Activated CD4-positive, alpha-beta T cell treated with anti-CD3 and anti-CD28 coated beads, Interleukin-2, amount 50 U/mL, for 16 hours (primary cell): ENCODE measurements at regions not wholly inside any gene's neighbourhood (a gene's known extent, or its start where the extent isn't known, plus 50 kb on each side); places are given as distances from the start of the nearest gene placed in this dataset.

Experiments used
- DNase-seq: peaks from one replicate; pipeline ENCODE4 v3.0.0-alpha.2; 2020

DNA sequence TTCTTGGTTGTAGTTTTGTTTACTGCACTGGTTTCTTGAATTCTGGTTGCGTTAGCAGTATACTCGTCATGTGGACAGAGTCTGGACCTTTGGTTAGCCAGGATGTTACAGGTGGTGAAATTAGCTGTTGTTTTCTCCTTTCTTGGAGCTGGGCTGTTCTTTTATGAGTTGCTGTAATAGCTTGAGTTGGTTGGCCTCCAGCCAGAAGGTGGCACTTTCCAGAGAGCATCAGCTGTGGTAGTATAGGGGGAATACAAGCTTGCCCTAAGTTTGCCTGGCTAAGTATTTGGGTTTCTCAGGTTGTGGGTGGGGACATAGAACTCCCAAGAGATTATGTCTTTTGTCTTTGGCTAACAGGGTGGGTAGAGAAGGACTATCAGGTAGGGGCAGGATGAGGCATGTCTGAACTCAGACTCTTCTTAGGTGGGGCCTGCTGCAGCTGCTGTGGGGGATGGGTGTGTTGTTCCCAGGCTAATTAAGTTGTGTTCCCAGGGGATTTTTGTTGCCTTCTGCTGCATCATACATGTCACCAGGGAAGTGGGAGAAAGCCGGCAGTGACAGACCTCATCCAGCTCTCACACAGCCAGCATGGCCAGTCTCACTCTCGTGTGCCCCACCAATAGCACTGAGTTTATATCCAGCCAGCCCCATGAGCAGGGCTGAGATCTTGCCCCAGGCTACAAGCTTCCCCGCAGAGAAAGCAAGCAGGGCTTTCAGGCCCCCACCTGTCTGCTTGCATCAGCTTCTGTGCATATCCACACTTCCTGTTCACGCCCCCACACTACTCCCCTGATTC lies 246.7 kb upstream of the TPK1 start:
- no peak for DNase-seq

DNA sequence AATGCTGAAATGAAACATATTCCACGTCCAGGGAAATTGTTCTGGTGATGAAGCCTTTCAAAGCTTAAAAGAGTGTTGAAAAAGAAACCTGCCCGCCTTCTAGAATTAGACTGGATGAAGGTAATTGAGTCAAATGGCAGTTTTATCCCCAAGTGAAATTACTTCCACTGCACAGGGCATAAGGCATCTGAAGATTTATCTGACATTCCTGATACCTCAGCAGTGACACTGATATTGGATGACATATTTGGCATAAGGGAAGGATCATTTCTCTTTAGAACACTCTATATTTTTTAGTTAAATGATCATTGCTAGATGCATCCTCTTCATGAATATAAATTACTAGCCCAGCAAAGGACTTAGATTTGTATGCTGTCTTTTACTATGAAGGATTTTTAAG lies 229.6 kb upstream of the TPK1 start:
- no peak for DNase-seq

DNA sequence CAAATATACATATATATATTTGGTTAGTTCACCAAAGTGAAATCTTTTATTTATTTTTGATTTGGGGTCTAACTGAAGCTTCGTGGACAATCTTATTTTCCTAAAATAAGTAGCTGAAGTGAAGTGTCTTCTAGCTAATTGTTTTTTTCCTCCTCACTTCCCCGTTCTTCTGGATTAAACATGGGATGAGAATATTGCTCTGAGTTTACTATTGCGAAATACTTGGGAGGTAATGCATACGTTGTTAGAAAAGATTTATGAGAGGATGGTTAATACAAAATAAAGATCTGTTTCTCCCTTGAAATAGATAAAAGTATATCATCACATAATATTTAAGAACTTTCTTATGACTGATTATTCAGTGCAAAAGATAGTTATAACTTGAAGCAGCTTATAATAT lies 228.3 kb upstream of the TPK1 start:
- no peak for DNase-seq

DNA sequence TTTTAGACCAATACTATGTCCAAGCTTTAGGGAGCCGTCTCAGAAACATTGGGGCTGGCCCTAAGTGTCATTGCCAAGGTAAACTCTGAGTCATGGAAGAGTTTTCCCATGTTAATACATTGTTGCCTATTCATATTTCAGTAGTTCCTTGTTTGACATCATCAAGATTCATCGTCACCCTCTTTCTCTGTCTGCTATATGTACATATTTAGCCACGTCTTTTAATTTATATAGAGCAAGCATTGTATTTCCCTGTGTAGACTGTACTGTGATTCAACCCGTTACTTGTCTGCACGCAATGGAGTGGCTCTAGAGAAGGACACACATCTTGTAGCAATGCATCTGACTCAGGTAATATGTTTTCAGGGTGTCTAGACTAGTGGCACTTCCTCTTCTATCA lies 217.9 kb upstream of the TPK1 start:
- DNase-seq, result no peak

DNA sequence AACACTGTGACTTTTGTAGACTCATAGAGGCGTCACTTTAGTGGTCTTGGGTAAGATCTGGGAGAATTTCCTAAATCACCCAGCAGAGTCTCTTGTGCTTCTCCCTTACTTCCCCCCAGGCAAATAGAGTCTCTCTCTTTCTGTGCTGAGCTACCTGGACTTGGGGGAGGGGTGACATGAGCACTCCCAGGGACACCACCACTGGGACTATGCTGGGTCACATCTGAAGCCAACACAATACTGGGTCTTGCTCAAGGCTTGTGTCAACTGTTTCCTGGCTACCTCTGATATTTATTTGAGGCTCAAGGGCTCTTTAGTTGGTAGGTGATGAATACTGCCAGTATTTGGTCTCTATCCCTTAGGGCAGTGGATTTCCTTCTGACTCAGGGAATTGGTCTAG lies 214.6 kb upstream of the TPK1 start:
- no peak for DNase-seq

DNA sequence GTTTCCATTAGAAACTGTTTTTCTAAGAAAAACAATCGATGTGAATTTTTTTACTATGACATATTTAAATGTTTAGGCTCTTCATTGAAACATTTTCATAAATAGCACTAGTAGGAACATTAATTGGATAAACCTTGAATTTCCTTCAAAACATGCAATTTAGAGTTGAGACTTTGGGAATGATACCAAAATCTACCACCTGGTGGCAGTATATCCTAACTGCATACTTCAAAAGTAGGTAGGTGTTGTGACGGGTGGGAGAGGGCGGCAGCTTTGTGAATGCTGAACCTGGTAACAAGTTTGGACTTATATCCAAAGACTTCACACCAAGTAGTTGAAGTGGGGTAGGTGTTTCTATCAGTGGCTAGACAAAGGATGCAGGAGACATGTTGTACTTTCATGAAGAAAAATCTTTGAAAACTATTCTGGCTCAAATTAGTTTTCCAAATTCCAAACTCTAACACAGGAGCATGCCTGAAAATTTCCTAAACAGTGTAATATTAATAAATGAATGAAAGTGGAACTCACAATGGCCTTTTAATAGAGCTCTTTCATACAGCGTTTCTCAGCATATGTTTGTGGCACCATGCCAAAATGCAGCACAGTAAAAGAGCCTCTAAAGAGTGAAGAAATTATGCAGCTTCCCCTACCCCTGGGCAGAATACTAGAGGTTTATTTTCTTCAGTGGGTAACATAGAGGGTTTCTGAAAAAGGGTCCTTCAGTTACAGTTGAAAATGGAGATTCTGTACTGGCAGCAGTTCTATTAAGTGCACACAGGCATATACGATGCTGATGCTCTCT lies 201.0 kb upstream of the TPK1 start:
- DNase-seq, result peak; percentile 55

DNA sequence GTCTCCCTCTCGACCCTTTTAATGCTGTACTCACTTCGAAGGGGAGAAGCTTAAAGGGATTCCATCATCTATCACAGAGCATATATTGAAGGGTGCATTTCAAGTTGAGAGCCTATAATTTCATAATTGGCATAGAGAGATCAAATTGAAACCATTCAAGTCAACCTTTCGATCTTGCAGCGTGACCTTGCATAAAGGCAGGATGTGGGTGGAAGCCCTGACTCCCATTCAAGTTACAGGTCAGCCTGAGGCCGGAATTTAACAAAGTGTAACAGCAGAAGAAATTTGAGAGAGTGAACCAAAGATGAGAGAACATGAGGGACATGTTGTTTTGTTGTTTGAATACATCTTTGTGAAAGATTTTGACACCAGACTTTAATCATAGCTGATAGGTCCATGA lies 195.3 kb upstream of the TPK1 start:
- no peak for DNase-seq

DNA sequence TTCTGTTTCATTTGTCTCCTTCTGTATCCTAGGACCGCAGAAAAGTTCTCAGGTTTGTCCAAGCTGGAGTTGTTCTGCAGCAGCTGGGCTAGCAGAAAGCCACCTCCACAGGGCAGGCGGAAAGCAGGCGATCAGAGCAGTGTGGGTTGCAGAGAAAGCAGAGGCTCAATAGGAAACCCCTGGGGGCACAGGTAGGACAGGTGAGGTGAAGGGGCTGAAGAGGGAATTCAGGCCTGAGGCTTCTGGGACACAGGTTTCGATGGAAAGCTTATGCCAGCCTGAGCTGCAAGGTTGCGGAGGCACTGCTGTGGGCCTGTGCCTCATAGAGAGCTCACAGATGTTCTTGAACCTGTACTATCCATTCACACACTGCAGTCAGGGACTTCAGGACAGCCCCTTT lies 194.9 kb upstream of the TPK1 start:
- no peak for DNase-seq

DNA sequence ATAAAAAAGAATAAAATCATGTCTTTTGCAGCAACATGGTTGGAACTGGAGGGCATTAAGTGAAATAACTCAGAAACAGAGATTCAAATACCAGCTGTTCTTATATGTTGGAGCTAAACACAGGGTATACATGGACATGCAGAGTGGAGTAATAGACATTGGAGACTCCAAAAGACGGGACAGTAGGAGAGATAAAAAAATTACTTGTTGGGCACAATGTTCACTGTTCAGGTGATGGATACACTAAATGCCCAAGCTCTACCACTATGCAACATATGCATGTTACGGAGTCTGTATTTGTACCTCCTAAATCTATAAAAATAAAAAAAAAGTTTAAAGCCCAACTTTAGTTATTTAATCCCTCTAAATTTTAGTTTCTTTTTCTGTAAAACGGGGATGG lies 184.6 kb upstream of the TPK1 start:
- no peak for DNase-seq

DNA sequence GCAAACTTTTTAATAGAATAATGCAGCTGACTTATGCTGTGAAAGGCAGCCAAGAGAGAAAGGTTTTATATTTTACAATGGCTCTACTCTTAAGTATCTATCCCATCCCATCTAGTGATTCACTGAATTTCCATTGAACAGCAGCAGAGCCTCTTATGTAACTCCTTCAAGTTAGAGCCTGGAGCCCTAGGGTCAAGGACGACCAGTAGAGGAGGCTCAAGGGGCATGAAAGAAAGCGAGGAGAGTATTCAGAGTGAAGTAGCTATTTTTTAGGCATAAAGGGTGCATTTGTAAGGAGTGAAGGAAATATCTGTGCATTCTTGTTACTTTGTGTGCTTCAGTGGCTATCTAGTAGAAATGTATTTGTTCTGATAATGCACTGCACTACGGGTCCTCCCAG lies 180.2 kb upstream of the TPK1 start:
- DNase-seq, result no peak

DNA sequence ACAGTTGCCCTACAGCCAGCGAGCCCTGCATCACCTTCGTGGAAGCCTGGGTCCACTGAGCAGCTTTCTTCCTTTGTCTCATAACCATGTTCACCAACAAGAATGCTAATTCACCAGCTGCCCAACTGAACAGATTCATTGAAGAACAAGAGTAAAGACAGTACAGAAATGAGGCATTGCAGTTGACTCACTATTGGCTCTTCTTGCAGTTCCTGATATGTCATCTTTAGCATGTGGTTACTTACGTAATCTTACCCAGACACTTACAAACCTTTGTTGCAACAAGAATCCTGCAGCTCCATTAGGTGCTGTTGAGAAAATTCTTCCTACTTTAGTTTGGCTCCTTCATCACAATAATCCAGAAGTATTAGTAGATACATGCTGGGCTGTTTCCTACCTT lies 174.0 kb upstream of the TPK1 start:
- peak; percentile 43 for DNase-seq

DNA sequence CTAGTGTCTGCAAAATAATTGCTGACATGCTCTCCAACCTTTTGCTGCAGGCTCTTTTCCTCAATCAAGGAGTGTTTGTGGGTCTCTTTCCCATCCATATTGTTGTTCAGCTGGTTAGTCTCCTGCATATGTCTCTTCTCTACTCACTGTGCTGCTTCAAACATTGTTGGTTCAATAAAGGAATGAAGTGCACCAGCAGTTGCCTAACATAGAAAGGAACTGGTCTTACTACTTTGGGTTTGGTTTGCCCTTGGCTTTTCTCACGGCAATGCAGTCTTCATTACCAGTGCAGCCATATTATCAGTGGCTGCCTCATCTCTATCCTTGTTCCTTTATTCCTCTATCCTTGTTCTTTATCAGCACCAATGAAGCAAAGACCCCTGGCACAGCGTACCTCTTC lies 169.7 kb upstream of the TPK1 start:
- no peak for DNase-seq

DNA sequence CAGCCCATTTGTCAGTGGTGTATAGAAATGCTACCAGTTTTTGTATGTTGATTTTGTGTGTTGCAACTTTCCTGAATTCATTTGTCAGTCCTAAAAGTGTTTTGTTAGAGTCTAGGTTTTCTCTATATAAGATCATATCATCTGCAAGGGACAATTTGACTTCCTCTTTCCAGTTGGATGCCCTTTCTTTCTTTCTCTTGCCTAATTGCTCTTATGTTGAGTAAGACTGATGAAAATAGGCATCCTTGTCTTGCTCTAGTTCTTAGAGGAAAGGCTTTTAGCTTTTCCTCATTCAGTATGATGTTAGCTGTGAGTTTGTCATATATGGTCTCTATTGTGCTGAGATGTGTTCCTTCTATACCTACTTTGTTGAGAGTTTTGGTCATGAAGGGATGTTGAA lies 161.7 kb upstream of the TPK1 start:
- DNase-seq, result no peak

DNA sequence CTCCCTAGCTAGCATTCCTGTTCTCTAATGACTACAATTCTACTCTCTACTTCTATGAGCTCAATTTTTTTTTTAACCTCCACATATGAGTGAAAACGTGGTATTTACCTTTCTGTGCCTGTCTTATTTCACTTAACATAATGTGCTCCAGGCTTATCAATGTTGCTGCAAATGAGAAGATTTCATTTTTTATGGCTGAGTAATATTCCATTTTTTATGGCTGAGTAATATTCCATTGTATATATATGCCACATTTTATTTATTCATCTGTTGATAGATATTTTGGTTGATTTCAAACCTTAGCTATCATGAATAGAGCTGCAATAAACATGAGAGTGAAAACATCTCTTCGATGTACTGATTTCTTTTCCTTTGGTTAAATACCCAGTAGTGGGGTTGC lies 159.6 kb upstream of the TPK1 start:
- no peak for DNase-seq

DNA sequence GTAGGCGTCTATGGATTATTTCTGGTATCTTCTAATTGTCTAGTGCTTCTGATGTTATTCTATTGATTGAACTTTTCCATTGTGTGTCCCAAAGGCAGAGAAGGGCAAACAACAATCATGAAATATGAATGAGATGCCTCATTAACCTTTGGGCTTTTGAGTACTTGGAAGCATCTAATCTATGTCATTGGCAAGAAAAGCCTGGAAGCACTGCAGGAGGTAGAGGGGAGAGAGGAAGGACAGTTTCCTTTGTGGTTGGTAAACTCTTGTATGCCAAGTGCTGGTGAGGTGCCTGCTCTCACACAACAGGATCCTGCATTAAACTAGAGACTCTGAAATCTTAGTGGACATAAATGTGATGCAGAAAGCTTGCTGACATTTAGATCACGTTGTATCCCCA lies 155.2 kb upstream of the TPK1 start:
- DNase-seq, result no peak

DNA sequence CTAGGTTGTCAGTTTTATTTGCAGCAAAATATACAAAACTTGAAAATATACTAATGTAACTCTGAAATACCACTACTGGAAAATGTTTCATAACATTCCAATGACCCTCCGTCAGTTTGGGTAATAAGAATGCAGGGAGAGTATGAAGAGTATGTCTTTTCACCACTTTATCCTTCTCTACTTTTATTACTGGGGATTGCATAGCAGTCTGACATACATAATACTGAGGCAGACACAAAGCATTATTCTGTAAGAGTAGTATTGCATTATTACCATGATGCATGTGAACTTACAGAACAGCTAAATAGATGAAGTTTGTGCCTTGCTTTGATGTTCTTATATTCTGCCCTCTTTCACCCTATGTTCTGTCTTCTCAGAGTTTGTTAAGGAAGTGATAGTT lies 151.8 kb upstream of the TPK1 start:
- no peak for DNase-seq

DNA sequence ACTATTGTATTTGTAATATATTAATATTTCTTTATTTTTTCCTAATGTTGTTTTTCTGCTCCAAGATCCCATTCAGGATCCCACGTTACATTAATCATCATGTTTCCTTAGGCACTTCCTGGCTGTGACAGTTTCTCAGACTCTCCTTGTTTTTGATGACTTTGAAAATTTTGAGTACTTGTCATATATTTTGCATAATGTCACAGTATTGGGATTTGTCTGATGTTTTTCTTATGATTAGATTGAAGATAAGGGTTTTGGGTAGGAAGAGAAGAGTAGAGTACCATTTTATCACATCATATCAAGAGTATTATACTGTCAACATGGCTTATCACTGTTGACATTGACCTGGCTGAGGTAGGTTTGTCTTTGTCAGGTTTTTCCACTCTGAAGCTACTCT lies 146.3 kb upstream of the TPK1 start:
- no peak for DNase-seq

DNA sequence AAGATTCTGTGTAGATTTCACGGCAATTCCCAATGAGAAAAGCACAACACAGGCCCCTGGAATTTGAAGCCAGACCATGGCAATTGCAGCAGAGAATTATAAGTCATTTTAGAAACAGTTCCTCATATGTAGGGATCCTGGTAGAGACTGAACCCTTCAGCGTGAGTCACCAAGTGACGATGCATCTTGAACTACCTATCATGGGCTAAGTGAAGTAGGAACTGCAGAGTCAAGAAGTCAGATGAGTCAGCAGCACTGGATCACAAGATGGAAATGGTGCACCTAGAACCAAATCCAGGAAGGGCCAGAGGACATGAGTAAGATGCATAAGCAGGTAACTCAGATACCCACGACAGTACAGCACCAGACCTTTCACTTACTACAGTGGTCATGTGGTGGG lies 140.0 kb upstream of the TPK1 start:
- no peak for DNase-seq

DNA sequence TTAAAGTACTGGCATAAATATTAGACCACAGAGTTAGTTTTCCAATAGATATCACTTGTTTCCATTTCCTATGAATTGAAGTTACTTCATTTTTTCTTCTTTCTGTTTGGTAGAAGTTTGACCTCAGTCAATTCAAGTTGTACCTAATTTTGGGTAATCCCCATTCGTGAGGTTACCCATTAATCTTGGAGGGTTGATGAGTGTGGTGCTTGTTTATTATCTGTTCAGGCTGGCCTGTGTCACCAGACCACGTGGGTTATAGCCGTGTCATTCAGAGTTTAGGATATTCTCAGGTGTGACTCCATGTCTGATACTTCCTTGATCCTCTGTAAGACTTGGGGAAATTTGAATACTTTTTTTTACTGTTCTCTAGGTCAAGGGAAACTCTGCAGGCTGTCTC lies 133.9 kb upstream of the TPK1 start:
- DNase-seq, result no peak

DNA sequence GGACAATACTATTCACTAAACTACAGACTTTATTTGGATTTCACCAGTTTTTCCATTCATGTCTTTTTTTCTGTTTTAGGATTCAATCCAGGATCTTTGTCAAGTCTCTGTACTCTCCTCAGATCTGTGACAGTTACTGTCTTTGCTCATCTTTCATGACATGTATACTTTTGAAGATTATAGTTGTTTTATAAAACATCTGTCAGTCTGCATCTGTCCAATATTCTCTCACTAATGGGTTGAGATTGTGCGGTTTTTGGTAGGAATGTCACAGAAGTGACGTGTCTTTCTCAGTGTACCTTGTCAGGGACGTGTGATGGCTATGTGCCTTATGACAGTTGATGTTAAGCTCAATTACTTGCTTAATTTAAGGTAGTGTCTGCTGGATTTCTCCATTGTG lies 124.9 kb upstream of the TPK1 start:
- no peak for DNase-seq

DNA sequence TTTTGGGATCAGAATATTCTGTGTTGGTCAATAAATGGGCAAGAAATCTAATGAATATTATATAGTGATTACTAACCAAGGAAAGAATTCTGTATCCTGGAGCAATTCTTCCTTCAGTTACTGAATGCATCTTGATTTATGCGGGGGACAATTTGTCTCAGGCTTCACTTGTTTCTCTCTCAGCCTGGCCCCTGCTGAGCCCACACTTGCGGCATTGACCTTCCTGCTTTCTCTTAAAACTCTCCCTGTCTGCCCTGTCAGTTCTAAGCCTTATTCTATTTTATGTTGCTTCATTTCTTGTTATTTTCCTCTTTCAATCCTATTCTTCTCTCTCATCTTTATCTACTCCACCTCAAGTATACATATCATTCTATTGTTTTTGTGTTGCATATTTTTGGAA lies 122.1 kb upstream of the TPK1 start:
- DNase-seq, result no peak

DNA sequence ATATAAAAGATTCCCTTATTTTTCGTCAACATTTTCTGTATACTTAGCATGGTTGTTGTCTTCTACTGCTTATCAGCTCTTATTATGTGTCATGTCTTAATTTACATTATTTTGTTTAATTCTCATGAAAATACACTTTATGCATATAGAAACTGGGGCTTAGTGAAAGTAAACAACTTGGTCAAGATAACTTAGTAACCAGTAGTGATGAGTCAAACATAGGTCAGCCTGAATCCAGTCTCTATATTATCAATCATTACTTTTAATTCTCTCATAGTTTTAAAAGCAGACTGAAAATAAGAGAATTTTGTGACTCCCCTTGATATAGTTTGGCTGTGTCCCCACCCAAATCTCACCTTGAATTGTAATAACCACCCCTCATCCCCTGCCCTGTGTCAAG lies 119.6 kb upstream of the TPK1 start:
- no peak for DNase-seq

DNA sequence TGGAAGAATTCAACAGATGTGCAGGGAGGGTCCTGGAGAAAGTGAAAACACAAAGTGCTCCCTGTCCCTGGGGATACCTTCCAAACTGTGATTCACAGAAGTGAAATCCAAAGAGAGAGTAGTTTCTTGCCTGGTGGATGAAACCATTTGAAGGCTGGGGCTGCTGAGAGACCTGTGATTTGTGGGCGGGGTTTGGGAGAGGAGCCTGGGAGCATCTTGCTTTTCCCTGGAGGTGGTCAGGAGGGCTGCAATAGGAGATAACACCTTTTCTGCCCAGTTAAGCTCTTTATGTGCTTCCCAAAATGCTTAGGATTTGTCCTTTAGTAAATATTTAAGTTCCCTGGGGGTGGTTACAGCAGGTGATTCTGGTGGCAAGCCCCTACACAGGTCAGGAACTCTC lies 105.3 kb upstream of the TPK1 start:
- no peak for DNase-seq

DNA sequence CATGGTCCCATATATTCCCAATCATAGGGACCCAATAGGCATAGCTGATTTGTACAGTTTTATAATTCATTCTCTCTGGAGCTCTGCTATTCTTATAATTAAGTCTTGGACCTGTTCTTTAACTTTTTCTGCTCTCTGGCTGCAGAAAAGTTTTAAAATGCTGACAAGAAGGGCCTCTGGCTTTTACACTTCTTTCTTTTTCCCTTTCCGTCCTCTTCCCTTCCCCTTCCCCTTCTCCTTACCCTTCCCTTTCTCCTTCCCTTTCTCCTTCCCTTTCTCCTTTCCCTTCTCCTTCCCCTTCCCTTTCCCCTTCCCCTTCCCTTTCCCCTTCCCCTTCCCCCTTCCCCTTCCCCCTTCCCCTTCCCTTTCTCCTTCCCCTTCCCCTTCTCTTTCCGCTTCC lies 101.3 kb upstream of the TPK1 start:
- DNase-seq, result no peak

DNA sequence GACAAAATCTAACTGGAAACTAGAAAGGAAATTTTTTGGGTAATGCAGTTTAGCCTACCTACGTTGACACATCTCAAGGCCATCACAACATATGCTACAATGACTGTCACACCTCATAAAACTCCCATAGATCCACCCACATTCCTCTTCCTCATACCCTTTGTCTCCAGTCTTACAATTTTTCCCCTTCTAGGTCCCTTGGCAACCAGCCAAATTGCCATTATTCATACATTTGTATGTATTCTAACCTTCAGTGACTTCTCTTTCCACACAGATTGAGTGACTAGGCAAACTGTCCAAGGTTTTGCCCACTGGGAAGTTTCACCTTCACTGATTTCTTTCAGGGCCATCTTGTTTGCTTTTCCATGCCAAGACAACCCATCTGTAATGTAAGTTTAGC lies 100.5 kb upstream of the TPK1 start:
- DNase-seq, result no peak
